WERI-Rb-1 (cell line): ENCODE measurements at regions not wholly inside any gene's neighbourhood (a gene's known extent, or its start where the extent isn't known, plus 50 kb on each side); places are given as distances from the start of the nearest gene placed in this dataset.

ENCODE experiments used
- DNase-seq: peaks from one replicate; pipeline ENCODE4 v3.0.0-alpha.2; 2020
- H3K27ac ChIP-seq: fragments of 250-450 bp; sonication (Bioruptor Pico); 2 replicates; pipeline ENCODE4 v1.5.1; 2020; ENCODE audit warnings: mild to moderate bottlenecking, moderate library complexity
- H3K27me3 ChIP-seq: fragments of 250-450 bp; sonication (Bioruptor Pico); 2 replicates; pipeline ENCODE4 v1.5.1; 2021; ENCODE audit warnings: mild to moderate bottlenecking, low read depth, moderate library complexity; ENCODE audit not compliant: insufficient read depth, severe bottlenecking
- H3K36me3 ChIP-seq: fragments of 250-450 bp; sonication (Bioruptor Pico); 2 replicates; pipeline ENCODE4 v1.5.1; 2020; ENCODE audit warnings: mild to moderate bottlenecking, moderate library complexity
- H3K4me3 ChIP-seq: 2 replicates; pipeline ENCODE4 v1.5.1; 2011; ENCODE audit warnings: low read depth, mild to moderate bottlenecking, control low read depth, low read length
- H3K9me3 ChIP-seq: fragments of 250-450 bp; sonication (Bioruptor Pico); 2 replicates; pipeline ENCODE4 v1.5.1; 2021; ENCODE audit warnings: mild to moderate bottlenecking, moderate library complexity; ENCODE audit not compliant: severe bottlenecking
- TF ChIP-seq, protein P1 (sequence below): IDR thresholded peaks from 2 replicates; pipeline ENCODE4 v1.5.1; 2011; ENCODE audit warnings: low read depth, mild to moderate bottlenecking, control low read depth, inconsistent platforms, low read length

DNA sequence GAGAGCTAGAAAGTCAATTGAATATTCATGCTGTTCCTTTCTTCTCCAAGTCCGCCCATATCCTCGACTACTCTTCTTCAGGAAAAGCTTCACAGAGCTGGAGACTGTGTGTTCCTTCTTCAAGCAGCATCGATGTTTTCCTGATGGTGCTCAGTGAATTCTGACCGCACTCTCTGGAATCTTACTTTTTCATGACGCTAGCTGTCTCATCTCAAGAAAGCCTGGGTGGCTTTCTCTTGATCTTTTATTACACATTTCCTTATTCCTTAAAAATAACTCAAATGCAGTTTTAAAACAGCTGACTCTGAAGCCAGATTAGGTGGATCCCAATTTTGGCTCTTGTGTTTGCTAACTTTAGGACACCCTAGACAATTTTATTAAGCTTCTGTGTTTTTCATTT, 1245.1 kb upstream of the LRRTM1 start:
- H3K27ac ChIP-seq = no peak overlapping the region
- no peaks in the 10 kb centered on the region for H3K9me3 ChIP-seq
- H3K27me3 ChIP-seq = no peaks in the 10 kb centered on the region
- no peaks in the 10 kb centered on the region for H3K36me3 ChIP-seq
- TF ChIP-seq, protein P1, sequence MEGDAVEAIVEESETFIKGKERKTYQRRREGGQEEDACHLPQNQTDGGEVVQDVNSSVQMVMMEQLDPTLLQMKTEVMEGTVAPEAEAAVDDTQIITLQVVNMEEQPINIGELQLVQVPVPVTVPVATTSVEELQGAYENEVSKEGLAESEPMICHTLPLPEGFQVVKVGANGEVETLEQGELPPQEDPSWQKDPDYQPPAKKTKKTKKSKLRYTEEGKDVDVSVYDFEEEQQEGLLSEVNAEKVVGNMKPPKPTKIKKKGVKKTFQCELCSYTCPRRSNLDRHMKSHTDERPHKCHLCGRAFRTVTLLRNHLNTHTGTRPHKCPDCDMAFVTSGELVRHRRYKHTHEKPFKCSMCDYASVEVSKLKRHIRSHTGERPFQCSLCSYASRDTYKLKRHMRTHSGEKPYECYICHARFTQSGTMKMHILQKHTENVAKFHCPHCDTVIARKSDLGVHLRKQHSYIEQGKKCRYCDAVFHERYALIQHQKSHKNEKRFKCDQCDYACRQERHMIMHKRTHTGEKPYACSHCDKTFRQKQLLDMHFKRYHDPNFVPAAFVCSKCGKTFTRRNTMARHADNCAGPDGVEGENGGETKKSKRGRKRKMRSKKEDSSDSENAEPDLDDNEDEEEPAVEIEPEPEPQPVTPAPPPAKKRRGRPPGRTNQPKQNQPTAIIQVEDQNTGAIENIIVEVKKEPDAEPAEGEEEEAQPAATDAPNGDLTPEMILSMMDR = no peak
- H3K4me3 ChIP-seq = no peak overlapping the region
- no peak for DNase-seq

DNA sequence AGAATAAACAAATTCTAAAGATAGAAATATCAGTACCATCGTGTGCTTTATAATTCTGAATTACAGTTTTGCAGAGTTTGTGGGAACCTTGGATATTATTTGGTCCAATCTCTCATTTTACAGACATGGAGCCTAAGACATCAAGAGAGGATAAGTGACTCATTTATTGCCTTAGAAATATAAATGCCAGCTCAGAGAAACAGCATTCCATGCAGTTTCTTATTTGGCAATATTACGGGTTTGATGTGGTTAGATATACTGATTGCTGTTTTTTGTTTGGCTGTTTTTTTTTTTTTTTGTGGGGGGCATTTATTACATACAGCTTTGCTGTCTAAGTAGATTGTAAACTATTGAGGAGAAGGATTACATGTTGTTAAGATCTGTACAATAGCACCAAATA, 1241.1 kb upstream of the LRRTM1 start:
- Histone ChIP-seq H3K27ac (no peak overlapping the region), H3K27me3 (no peaks in the 10 kb centered on the region), H3K4me3 (no peak overlapping the region), H3K36me3 (no peaks in the 10 kb centered on the region), H3K9me3 (no peaks in the 10 kb centered on the region)
- TF ChIP-seq, protein P1 = no peak
- no peak for DNase-seq

DNA sequence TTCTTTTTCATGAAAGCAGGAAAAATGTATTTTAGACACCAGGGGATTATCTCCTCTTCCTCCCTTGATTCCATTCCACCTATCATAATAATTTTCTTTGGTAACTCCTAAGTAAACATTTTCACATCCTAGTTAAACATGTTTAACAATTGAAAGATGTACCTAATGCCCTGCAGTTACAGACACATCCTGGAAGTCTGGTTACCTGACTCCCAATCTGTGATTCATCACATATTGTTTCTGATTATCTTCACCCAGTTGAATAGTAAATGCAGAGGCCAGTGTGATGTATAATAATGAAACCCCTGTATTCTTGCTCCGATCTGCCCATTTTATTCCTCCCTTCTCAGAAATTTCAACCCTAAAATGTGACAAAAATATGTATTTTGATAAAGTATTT, 1237.6 kb upstream of the LRRTM1 start:
- H3K27me3 ChIP-seq = no peaks in the 10 kb centered on the region
- no peaks in the 10 kb centered on the region for H3K9me3 ChIP-seq
- H3K36me3 ChIP-seq = no peaks in the 10 kb centered on the region
- TF ChIP-seq, protein P1 = no peak
- H3K4me3 ChIP-seq = no peak overlapping the region
- no peak for DNase-seq
- H3K27ac ChIP-seq = no peak overlapping the region

DNA sequence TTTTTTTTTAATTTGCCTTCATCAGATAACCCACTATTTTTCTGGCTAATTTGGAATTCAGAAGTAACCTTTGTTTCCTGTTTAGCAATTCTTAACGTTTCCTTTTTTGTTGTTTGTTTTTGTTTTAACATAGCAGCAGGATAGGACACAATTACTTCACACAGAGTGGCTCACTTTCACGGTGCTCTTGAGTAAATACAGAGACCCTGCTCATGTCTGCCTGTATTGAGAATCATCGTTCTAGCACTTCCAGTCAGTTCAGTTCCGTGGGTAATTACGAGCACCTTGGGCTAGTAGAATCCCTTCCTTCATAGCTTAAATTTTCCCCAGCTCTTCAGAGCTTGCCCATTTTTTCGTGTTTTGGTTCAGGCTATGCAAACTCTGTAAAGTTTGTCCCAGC, 1225.4 kb upstream of the LRRTM1 start:
- TF ChIP-seq, protein P1 = no peak
- H3K27me3 ChIP-seq = no peaks in the 10 kb centered on the region
- no peaks in the 10 kb centered on the region for H3K36me3 ChIP-seq
- no peak for DNase-seq
- H3K9me3 ChIP-seq = no peaks in the 10 kb centered on the region
- H3K4me3 ChIP-seq = no peak overlapping the region
- H3K27ac ChIP-seq = no peak overlapping the region

DNA sequence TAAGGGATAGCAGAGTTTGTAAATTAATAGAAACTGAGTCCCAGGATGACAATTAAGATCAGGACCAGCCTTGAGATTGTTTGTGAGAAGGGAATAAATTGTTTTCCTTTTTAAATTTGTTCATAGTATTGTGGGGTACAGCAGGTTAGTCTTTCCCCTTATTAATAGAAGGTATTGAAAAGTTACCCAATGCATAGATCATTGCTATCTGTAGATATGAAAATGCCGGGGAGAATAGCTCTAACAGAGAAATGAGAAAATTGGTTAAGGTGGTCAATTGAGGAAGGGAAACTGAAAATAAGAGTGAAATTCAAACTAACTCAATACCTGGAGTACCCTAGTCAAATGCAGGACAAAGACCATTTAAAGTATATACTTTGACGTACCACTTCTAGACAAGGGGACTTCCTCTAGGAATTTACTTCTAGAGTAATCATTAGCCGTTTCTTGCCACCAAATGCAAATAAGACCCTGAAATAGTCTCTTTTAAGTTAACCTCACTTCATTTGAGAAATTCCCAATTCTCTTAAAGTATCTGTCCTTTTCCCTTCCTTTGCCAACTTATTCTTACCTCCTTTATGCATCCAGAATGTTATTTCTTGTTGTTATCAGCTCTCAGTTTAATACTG, 1224.4 kb upstream of the LRRTM1 start:
- H3K27me3 ChIP-seq = no peaks in the 10 kb centered on the region
- H3K27ac ChIP-seq = no peak overlapping the region
- no peaks in the 10 kb centered on the region for H3K9me3 ChIP-seq
- TF ChIP-seq, protein P1 = no peak
- no peak for DNase-seq
- no peaks in the 10 kb centered on the region for H3K36me3 ChIP-seq
- H3K4me3 ChIP-seq = no peak overlapping the region

DNA sequence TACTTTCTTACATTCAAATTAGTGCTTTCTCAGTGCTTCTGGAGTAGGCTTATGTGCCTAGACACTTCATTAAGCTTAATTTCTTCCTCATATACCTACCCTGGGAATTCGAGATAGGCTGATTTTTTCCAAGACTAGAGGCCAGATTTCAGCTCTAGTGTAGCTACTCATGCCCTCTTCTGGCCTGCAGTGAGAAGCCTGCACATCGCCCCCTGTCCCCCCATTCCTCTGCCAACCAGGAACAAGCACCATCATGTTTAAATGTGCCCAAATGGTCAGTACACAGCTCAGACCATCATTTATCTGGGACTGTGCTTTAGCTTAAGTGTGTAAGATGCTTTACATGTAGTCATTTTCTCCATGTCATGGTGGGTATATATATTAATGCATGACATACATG, 1218.8 kb upstream of the LRRTM1 start:
- H3K36me3 ChIP-seq = no peaks in the 10 kb centered on the region
- no peaks in the 10 kb centered on the region for H3K9me3 ChIP-seq
- H3K4me3 ChIP-seq = no peak overlapping the region
- no peaks in the 10 kb centered on the region for H3K27me3 ChIP-seq
- TF ChIP-seq, protein P1 = no peak
- no peak for DNase-seq
- no peak overlapping the region for H3K27ac ChIP-seq
